ENCODE measurements at regions not wholly inside any gene's neighbourhood (a gene's known extent, or its start where the extent isn't known, plus 50 kb on each side); places are given as distances from the start of the nearest gene placed in this dataset.

GRCh38 chr2:45169339-45170190 is 160.3 kb upstream of the SIX2 start:
- no peaks in the 10 kb centered on the region for H3K9me3 ChIP-seq
- peaks cover 0 to 32% (median 15%) of the 10 kb centered on the region in 4 donors for H3K4me1 ChIP-seq
- H3K36me3 ChIP-seq, result no peaks in the 10 kb centered on the region
- peaks cover 0 to 68% of the 10 kb centered on the region in 2 donors for H3K27me3 ChIP-seq
- H3K27ac ChIP-seq, result peak overlapping the region in 2 of 4 donors; percentile 46 to 82
- H3K4me3 ChIP-seq, result peak overlapping the region; percentile 28 to 63 (median 32)
- DNase-seq (ENCODE audit: low spot score in 2 of 2), result no peak
- 1% methylated on average over 25 to 54 of the region's 95 CpGs for WGBS, 2 donors
- TF ChIP-seq EP300 (IDR thresholded peaks at IDR 0.05) (no peak), POLR2A (IDR thresholded peaks at IDR 0.05) (no peak)
- TF ChIP-seq, protein P1, sequence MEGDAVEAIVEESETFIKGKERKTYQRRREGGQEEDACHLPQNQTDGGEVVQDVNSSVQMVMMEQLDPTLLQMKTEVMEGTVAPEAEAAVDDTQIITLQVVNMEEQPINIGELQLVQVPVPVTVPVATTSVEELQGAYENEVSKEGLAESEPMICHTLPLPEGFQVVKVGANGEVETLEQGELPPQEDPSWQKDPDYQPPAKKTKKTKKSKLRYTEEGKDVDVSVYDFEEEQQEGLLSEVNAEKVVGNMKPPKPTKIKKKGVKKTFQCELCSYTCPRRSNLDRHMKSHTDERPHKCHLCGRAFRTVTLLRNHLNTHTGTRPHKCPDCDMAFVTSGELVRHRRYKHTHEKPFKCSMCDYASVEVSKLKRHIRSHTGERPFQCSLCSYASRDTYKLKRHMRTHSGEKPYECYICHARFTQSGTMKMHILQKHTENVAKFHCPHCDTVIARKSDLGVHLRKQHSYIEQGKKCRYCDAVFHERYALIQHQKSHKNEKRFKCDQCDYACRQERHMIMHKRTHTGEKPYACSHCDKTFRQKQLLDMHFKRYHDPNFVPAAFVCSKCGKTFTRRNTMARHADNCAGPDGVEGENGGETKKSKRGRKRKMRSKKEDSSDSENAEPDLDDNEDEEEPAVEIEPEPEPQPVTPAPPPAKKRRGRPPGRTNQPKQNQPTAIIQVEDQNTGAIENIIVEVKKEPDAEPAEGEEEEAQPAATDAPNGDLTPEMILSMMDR (IDR thresholded peaks at IDR 0.05), result no peak

GRCh38 chr2:45168711-45169338 is 159.6 kb upstream of the SIX2 start:
- peaks cover 0 to 32% (median 15%) of the 10 kb centered on the region in 4 donors for H3K4me1 ChIP-seq
- H3K27ac ChIP-seq, result peak overlapping the region in 2 of 4 donors; percentile 46 to 82
- TF ChIP-seq POLR2A (IDR thresholded peaks at IDR 0.05), result no peak
- TF ChIP-seq, protein P1 (IDR thresholded peaks at IDR 0.05), result no peak
- no peak for TF ChIP-seq EP300 (IDR thresholded peaks at IDR 0.05)
- H3K27me3 ChIP-seq, result peaks cover 0 to 76% of the 10 kb centered on the region in 2 donors
- no peaks in the 10 kb centered on the region for H3K9me3 ChIP-seq
- WGBS, 2 donors, result 2 to 3% methylated on average over 26 to 34 of the region's 70 CpGs
- H3K4me3 ChIP-seq, result peak overlapping the region; percentile 28 to 63 (median 32)
- no peak for DNase-seq (ENCODE audit: low spot score in 2 of 2)
- no peaks in the 10 kb centered on the region for H3K36me3 ChIP-seq

DNA sequence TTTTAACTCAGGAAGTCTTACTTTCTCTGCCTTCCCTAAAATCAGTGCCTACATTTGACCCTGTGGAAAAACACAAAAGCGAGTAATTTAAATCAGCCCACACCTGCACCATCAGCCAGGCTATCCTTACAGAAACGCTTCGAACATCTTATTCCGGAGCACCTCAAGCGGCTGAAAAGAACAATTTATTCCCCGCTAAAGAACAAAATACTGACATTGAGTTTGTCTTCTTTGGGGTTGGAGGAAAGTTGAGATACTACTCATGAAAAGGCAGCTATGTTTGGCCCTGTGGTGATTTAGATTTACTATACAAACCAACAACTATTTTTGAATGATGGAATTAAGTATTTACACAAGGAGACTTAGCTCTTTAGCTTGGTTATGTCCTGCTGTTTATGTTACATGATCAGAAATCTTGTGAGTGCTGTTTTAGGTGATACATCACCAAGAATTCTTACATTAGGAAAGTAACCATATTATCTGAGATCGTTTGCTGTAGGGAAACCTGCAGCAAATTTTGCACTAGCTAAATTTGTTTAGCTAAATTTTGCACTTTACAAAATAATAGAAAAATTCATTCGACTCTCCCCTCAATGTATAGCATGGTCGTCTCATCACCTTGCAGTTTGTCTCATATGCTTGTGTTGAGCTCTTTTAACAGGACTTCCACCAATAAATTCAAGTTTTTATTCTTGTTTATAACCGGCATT is 158.8 kb upstream of the SIX2 start:
- H3K27me3 ChIP-seq, result peaks cover 0 to 82% of the 10 kb centered on the region in 2 donors
- DNase-seq (ENCODE audit: low spot score in 2 of 2), result no peak
- no peaks in the 10 kb centered on the region for H3K9me3 ChIP-seq
- TF ChIP-seq, protein P1 (IDR thresholded peaks at IDR 0.05), result no peak
- no peak for TF ChIP-seq EP300 (IDR thresholded peaks at IDR 0.05)
- no peak for TF ChIP-seq POLR2A (IDR thresholded peaks at IDR 0.05)
- 36 to 40% methylated on average over 10 of the region's 10 CpGs for WGBS, 2 donors
- H3K4me3 ChIP-seq, result peak overlapping the region in 1 of 4 donors; percentile 63
- H3K27ac ChIP-seq, result peak overlapping the region in 1 of 4 donors; percentile 82
- H3K36me3 ChIP-seq, result no peaks in the 10 kb centered on the region
- H3K4me1 ChIP-seq, result peaks cover 0 to 32% (median 15%) of the 10 kb centered on the region in 4 donors

- Histone ChIP-seq H3K27me3 (peaks cover 0 to 71% of the 10 kb centered on the region in 2 donors), H3K27ac (no peak overlapping the region), H3K36me3 (no peaks in the 10 kb centered on the region), H3K4me1 (peaks cover 0 to 31% (median 15%) of the 10 kb centered on the region in 4 donors), H3K4me3 (no peak overlapping the region), H3K9me3 (no peaks in the 10 kb centered on the region)
- TF ChIP-seq POLR2A (IDR thresholded peaks at IDR 0.05), result no peak
- 80 to 81% methylated on average over 4 of the region's 4 CpGs for WGBS, 2 donors
- no peak for DNase-seq (ENCODE audit: low spot score in 2 of 2)
These were observed 157.1 kb upstream of the SIX2 start for GRCh38 chr2:45166229-45166890.

DNA sequence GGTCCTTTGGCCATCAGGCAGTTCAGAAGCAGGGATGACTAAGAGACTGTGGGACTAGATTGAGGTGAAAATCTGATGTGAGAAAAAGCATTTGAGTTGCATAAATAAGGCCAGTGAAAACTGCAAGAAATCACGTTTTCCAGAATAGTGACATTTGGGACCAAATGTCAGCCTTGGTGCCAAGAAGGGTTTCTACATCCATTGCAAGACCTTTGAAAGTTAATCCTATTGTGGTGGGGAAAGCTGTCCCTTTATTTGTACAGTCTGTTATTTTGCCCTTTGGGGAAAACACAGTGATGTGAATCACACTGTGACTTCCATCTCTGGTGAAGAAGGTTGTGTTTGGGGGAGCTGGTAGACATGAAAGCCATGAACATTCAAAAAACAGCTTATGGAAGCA is 153.5 kb upstream of the SIX2 start:
- WGBS, 2 donors, result 58 to 61% methylated on average over 1 of the region's 1 CpG
- Histone ChIP-seq H3K27me3 (peaks cover 0 to 36% of the 10 kb centered on the region in 2 donors), H3K27ac (no peak overlapping the region)

More for the DNA sequence above, 153.5 kb upstream of the SIX2 start:
- DNase-seq (ENCODE audit: low spot score in 2 of 2), result no peak
- no peak overlapping the region for H3K4me3 ChIP-seq
- H3K36me3 ChIP-seq, result no peaks in the 10 kb centered on the region
- no peaks in the 10 kb centered on the region for H3K4me1 ChIP-seq
- no peaks in the 10 kb centered on the region for H3K9me3 ChIP-seq
- TF ChIP-seq EP300 (IDR thresholded peaks at IDR 0.05), result no peak
- no peak for TF ChIP-seq POLR2A (IDR thresholded peaks at IDR 0.05)
- TF ChIP-seq, protein P1 (IDR thresholded peaks at IDR 0.05), result no peak

All from tibial nerve (tissue), 4 donors.